ENCODE measurements at regions not wholly inside any gene's neighbourhood (a gene's known extent, or its start where the extent isn't known, plus 50 kb on each side); places are given as distances from the start of the nearest gene placed in this dataset.

- H3K79me2 ChIP-seq (ENCODE audit: control insufficient read depth, insufficient read depth, low read length): no peaks in the 10 kb centered on the region
- FAIRE-seq (no peak), DNase-seq (ENCODE audit: low read depth, low spot score) (no peak)
- H3K9ac ChIP-seq (ENCODE audit: control insufficient read depth, extremely low read depth, insufficient read depth, low read length): no peak overlapping the region
- no peak for TF ChIP-seq EZH2 (IDR thresholded peaks at IDR 0.05; ENCODE audit: low read length)
- no peak for TF ChIP-seq CTCF (optimal IDR thresholded peaks at IDR 0.05 in 1 of 3, IDR thresholded peaks at IDR 0.05 in 1 of 3, conservative IDR thresholded peaks at IDR 0.05 in 1 of 3; ENCODE audit: extremely low read depth in 1 of 3, insufficient read depth in 2 of 3, low read length in 3 of 3)
- H2AFZ ChIP-seq (ENCODE audit: control insufficient read depth, low read length): no peak overlapping the region
- H3K9me1 ChIP-seq (ENCODE audit: control insufficient read depth, extremely low read depth, insufficient read depth, low read length): no peaks in the 10 kb centered on the region
- H3K27me3 ChIP-seq (ENCODE audit: control insufficient read depth, extremely low read depth, insufficient read depth, low read length): peaks cover 2% of the 10 kb centered on the region
- H3K4me3 ChIP-seq (ENCODE audit: control insufficient read depth in 2 of 3, extremely low read depth in 1 of 3, insufficient read depth in 2 of 3, low read depth in 1 of 3, low read length in 3 of 3): no peak overlapping the region
- H3K9me3 ChIP-seq (ENCODE audit: control insufficient read depth, low read depth, low read length): no peaks in the 10 kb centered on the region
- no peaks in the 10 kb centered on the region for H3K36me3 ChIP-seq (ENCODE audit: control insufficient read depth in 2 of 2, extremely low read depth in 1 of 2, insufficient read depth in 2 of 2, low read length in 2 of 2)
- H3K4me2 ChIP-seq (ENCODE audit: control insufficient read depth, extremely low read depth, insufficient read depth, low read depth, low read length): no peak overlapping the region
- no peaks in the 10 kb centered on the region for H4K20me1 ChIP-seq (ENCODE audit: control insufficient read depth, extremely low read depth, insufficient read depth, low read length)
- dilution Hi-C loops (cut with MboI; ENCODE audit: extremely low pct_ligation_motif_present, low sequenced_read_pairs): no loop called here
- no peaks in the 10 kb centered on the region for H3K4me1 ChIP-seq (ENCODE audit: control insufficient read depth, extremely low read depth, insufficient read depth, low read length)
- no peak overlapping the region for H3K27ac ChIP-seq (ENCODE audit: control insufficient read depth, insufficient read depth, low read length)
These were observed 159.5 kb upstream of the ACTBL2 start for GRCh38 chr5:57642066-57642465.

DNA sequence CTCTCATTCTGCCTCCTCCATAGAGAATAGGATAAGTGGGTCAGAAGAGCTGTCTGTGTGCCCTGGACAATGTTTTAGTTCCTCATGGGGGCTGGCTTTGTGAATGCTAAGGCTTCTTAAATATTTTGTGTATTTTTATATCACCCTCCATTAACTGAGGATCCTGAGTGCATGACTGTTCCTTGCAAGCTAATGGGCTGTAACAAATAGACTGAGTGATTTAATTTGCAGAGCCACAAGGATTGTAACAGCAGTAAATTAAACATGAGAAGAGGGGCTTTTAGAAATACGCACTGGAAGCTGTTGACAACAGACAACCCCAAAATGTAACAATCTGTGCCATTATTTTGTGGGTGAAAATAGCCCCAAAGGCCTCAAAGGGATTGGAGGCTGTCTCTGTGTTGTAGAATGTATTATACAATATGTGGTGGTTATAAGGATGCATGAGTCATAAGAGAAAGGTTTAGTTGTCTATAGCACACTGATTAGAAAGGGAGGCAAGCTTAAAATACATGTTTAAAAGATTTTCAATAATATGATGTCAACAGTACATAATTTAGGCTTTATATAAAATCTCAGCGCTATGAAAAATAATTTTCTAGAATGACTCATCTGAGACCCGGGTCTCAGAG is 152.7 kb upstream of the ACTBL2 start:
- Histone ChIP-seq H3K79me2 (ENCODE audit: control insufficient read depth, insufficient read depth, low read length) (no peaks in the 10 kb centered on the region), H2AFZ (ENCODE audit: control insufficient read depth, low read length) (no peak overlapping the region), H4K20me1 (ENCODE audit: control insufficient read depth, extremely low read depth, insufficient read depth, low read length) (no peaks in the 10 kb centered on the region), H3K4me3 (ENCODE audit: control insufficient read depth in 2 of 3, extremely low read depth in 1 of 3, insufficient read depth in 2 of 3, low read depth in 1 of 3, low read length in 3 of 3) (no peak overlapping the region), H3K4me2 (ENCODE audit: control insufficient read depth, extremely low read depth, insufficient read depth, low read depth, low read length) (no peak overlapping the region), H3K9ac (ENCODE audit: control insufficient read depth, extremely low read depth, insufficient read depth, low read length) (no peak overlapping the region), H3K27ac (ENCODE audit: control insufficient read depth, insufficient read depth, low read length) (no peak overlapping the region), H3K4me1 (ENCODE audit: control insufficient read depth, extremely low read depth, insufficient read depth, low read length) (no peaks in the 10 kb centered on the region), H3K36me3 (ENCODE audit: control insufficient read depth in 2 of 2, extremely low read depth in 1 of 2, insufficient read depth in 2 of 2, low read length in 2 of 2) (no peaks in the 10 kb centered on the region), H3K9me1 (ENCODE audit: control insufficient read depth, extremely low read depth, insufficient read depth, low read length) (no peaks in the 10 kb centered on the region), H3K9me3 (ENCODE audit: control insufficient read depth, low read depth, low read length) (no peaks in the 10 kb centered on the region), H3K27me3 (ENCODE audit: control insufficient read depth, extremely low read depth, insufficient read depth, low read length) (peaks cover 2% of the 10 kb centered on the region)
- no peak for DNase-seq (ENCODE audit: low read depth, low spot score)
- TF ChIP-seq CTCF (optimal IDR thresholded peaks at IDR 0.05 in 1 of 3, IDR thresholded peaks at IDR 0.05 in 1 of 3, conservative IDR thresholded peaks at IDR 0.05 in 1 of 3; ENCODE audit: extremely low read depth in 1 of 3, insufficient read depth in 2 of 3, low read length in 3 of 3) (no peak), EZH2 (IDR thresholded peaks at IDR 0.05; ENCODE audit: low read length) (no peak)
- dilution Hi-C loops (cut with MboI; ENCODE audit: extremely low pct_ligation_motif_present, low sequenced_read_pairs): no loop called here
- no peak for FAIRE-seq
